ENCODE measurements at regions not wholly inside any gene's neighbourhood (a gene's known extent, or its start where the extent isn't known, plus 50 kb on each side); places are given as distances from the start of the nearest gene placed in this dataset.
A peak's percentile ranks its signal among the peaks of the same experiment; 100 is the strongest.
"Not testable (repeated sequence)": the region's sequence is repeated elsewhere in the genome, so short reads cannot be mapped to it uniquely, and the experiment has no call there.

- no peaks in the 10 kb centered on the region for H3K4me1 ChIP-seq (ENCODE audit: control insufficient read depth in 1 of 2, insufficient read depth in 2 of 2, low read length in 2 of 2)
- H3K27me3 ChIP-seq (ENCODE audit: low read depth, low read length) = no peaks in the 10 kb centered on the region
- H3K9me3 ChIP-seq (ENCODE audit: control insufficient read depth in 1 of 2, low read length in 2 of 2) = peaks cover 0 to 9% of the 10 kb centered on the region in 2 donors
- H3K4me3 ChIP-seq (ENCODE audit: low read depth in 1 of 2, low read length in 2 of 2) = no peak overlapping the region
- H3K27ac ChIP-seq (ENCODE audit: low read length) = no peak overlapping the region
- H3K36me3 ChIP-seq (ENCODE audit: control insufficient read depth in 1 of 2, insufficient read depth in 2 of 2, low read length in 2 of 2) = no peaks in the 10 kb centered on the region
Measured at GRCh38 chr5:123936548-123936947, 424.6 kb downstream of the CSNK1G3 start.

GRCh38 chr5:123933812-123934211, 421.8 kb downstream of the CSNK1G3 start:
- not testable (repeated sequence) for H3K9me3 ChIP-seq (ENCODE audit: control insufficient read depth in 1 of 2, low read length in 2 of 2)

GRCh38 chr5:123929055-123929474, 417.1 kb downstream of the CSNK1G3 start:
- H3K36me3 ChIP-seq (ENCODE audit: control insufficient read depth in 1 of 2, insufficient read depth in 2 of 2, low read length in 2 of 2) = no peaks in the 10 kb centered on the region
- H3K9me3 ChIP-seq (ENCODE audit: control insufficient read depth in 1 of 2, low read length in 2 of 2) = no peaks in the 10 kb centered on the region
- no peaks in the 10 kb centered on the region for H3K27me3 ChIP-seq (ENCODE audit: low read depth, low read length)
- no peak overlapping the region for H3K27ac ChIP-seq (ENCODE audit: low read length)
- H3K4me1 ChIP-seq (ENCODE audit: control insufficient read depth in 1 of 2, insufficient read depth in 2 of 2, low read length in 2 of 2) = no peaks in the 10 kb centered on the region
- no peak overlapping the region for H3K4me3 ChIP-seq (ENCODE audit: low read depth in 1 of 2, low read length in 2 of 2)

More at GRCh38 chr5:123933812-123934211, 421.8 kb downstream of the CSNK1G3 start:
- not testable (repeated sequence) for H3K27me3 ChIP-seq (ENCODE audit: low read depth, low read length); H3K4me1 ChIP-seq (ENCODE audit: control insufficient read depth in 1 of 2, insufficient read depth in 2 of 2, low read length in 2 of 2); H3K4me3 ChIP-seq (ENCODE audit: low read depth in 1 of 2, low read length in 2 of 2); H3K36me3 ChIP-seq (ENCODE audit: control insufficient read depth in 1 of 2, insufficient read depth in 2 of 2, low read length in 2 of 2); H3K27ac ChIP-seq (ENCODE audit: low read length)

- H3K4me1 ChIP-seq (ENCODE audit: control insufficient read depth in 1 of 2, insufficient read depth in 2 of 2, low read length in 2 of 2) = no peaks in the 10 kb centered on the region
- no peaks in the 10 kb centered on the region for H3K36me3 ChIP-seq (ENCODE audit: control insufficient read depth in 1 of 2, insufficient read depth in 2 of 2, low read length in 2 of 2)
- no peaks in the 10 kb centered on the region for H3K9me3 ChIP-seq (ENCODE audit: control insufficient read depth in 1 of 2, low read length in 2 of 2)
- H3K27ac ChIP-seq (ENCODE audit: low read length) = no peak overlapping the region
- H3K4me3 ChIP-seq (ENCODE audit: low read depth in 1 of 2, low read length in 2 of 2) = no peak overlapping the region
- no peaks in the 10 kb centered on the region for H3K27me3 ChIP-seq (ENCODE audit: low read depth, low read length)
Measured at GRCh38 chr5:123928401-123928800, 416.4 kb downstream of the CSNK1G3 start.

GRCh38 chr5:123921193-123921592, 409.2 kb downstream of the CSNK1G3 start:
- peaks cover 0 to 2% of the 10 kb centered on the region in 2 donors for H3K9me3 ChIP-seq (ENCODE audit: control insufficient read depth in 1 of 2, low read length in 2 of 2)
- H3K4me3 ChIP-seq (ENCODE audit: low read depth in 1 of 2, low read length in 2 of 2) = no peak overlapping the region
- no peaks in the 10 kb centered on the region for H3K27me3 ChIP-seq (ENCODE audit: low read depth, low read length)
- H3K27ac ChIP-seq (ENCODE audit: low read length) = no peak overlapping the region
- H3K4me1 ChIP-seq (ENCODE audit: control insufficient read depth in 1 of 2, insufficient read depth in 2 of 2, low read length in 2 of 2) = peaks cover 0 to 5% of the 10 kb centered on the region in 2 donors
- H3K36me3 ChIP-seq (ENCODE audit: control insufficient read depth in 1 of 2, insufficient read depth in 2 of 2, low read length in 2 of 2) = no peaks in the 10 kb centered on the region

- peaks cover 0 to 6% of the 10 kb centered on the region in 2 donors for H3K4me1 ChIP-seq (ENCODE audit: control insufficient read depth in 1 of 2, insufficient read depth in 2 of 2, low read length in 2 of 2)
- no peaks in the 10 kb centered on the region for H3K36me3 ChIP-seq (ENCODE audit: control insufficient read depth in 1 of 2, insufficient read depth in 2 of 2, low read length in 2 of 2)
- no peaks in the 10 kb centered on the region for H3K27me3 ChIP-seq (ENCODE audit: low read depth, low read length)
- peaks cover 0 to 5% of the 10 kb centered on the region in 2 donors for H3K9me3 ChIP-seq (ENCODE audit: control insufficient read depth in 1 of 2, low read length in 2 of 2)
- H3K4me3 ChIP-seq (ENCODE audit: low read depth in 1 of 2, low read length in 2 of 2) = no peak overlapping the region
- no peak overlapping the region for H3K27ac ChIP-seq (ENCODE audit: low read length)
Measured at GRCh38 chr5:123916345-123917121, 404.6 kb downstream of the CSNK1G3 start.

- no peaks in the 10 kb centered on the region for H3K27me3 ChIP-seq (ENCODE audit: low read depth, low read length)
- no peak overlapping the region for H3K27ac ChIP-seq (ENCODE audit: low read length)
- H3K9me3 ChIP-seq (ENCODE audit: control insufficient read depth in 1 of 2, low read length in 2 of 2) = peaks cover 0 to 3% of the 10 kb centered on the region in 2 donors
- H3K36me3 ChIP-seq (ENCODE audit: control insufficient read depth in 1 of 2, insufficient read depth in 2 of 2, low read length in 2 of 2) = no peaks in the 10 kb centered on the region
- H3K4me3 ChIP-seq (ENCODE audit: low read depth in 1 of 2, low read length in 2 of 2) = no peak overlapping the region
- peaks cover 0 to 6% of the 10 kb centered on the region in 2 donors for H3K4me1 ChIP-seq (ENCODE audit: control insufficient read depth in 1 of 2, insufficient read depth in 2 of 2, low read length in 2 of 2)
Measured at GRCh38 chr5:123914333-123914732, 402.4 kb downstream of the CSNK1G3 start.

- H3K4me1 ChIP-seq (ENCODE audit: control insufficient read depth in 1 of 2, insufficient read depth in 2 of 2, low read length in 2 of 2) = no peaks in the 10 kb centered on the region
- no peaks in the 10 kb centered on the region for H3K36me3 ChIP-seq (ENCODE audit: control insufficient read depth in 1 of 2, insufficient read depth in 2 of 2, low read length in 2 of 2)
- no peak overlapping the region for H3K4me3 ChIP-seq (ENCODE audit: low read depth in 1 of 2, low read length in 2 of 2)
- H3K27me3 ChIP-seq (ENCODE audit: low read depth, low read length) = no peaks in the 10 kb centered on the region
- H3K9me3 ChIP-seq (ENCODE audit: control insufficient read depth in 1 of 2, low read length in 2 of 2) = no peaks in the 10 kb centered on the region
- no peak overlapping the region for H3K27ac ChIP-seq (ENCODE audit: low read length)
Measured at GRCh38 chr5:123907349-123907748, 395.4 kb downstream of the CSNK1G3 start.

GRCh38 chr5:123906698-123907295, 394.8 kb downstream of the CSNK1G3 start:
- Histone ChIP-seq H3K36me3 (ENCODE audit: control insufficient read depth in 1 of 2, insufficient read depth in 2 of 2, low read length in 2 of 2) (no peaks in the 10 kb centered on the region), H3K27ac (ENCODE audit: low read length) (no peak overlapping the region), H3K4me3 (ENCODE audit: low read depth in 1 of 2, low read length in 2 of 2) (no peak overlapping the region), H3K27me3 (ENCODE audit: low read depth, low read length) (no peaks in the 10 kb centered on the region), H3K4me1 (ENCODE audit: control insufficient read depth in 1 of 2, insufficient read depth in 2 of 2, low read length in 2 of 2) (no peaks in the 10 kb centered on the region), H3K9me3 (ENCODE audit: control insufficient read depth in 1 of 2, low read length in 2 of 2) (no peaks in the 10 kb centered on the region)

GRCh38 chr5:123885081-123885480, 373.1 kb downstream of the CSNK1G3 start:
- no peak overlapping the region for H3K4me3 ChIP-seq (ENCODE audit: low read depth in 1 of 2, low read length in 2 of 2)

GRCh38 chr5:123882965-123883345, 371.0 kb downstream of the CSNK1G3 start:
- H3K9me3 ChIP-seq (ENCODE audit: control insufficient read depth in 1 of 2, low read length in 2 of 2) = no peaks in the 10 kb centered on the region
- H3K4me1 ChIP-seq (ENCODE audit: control insufficient read depth in 1 of 2, insufficient read depth in 2 of 2, low read length in 2 of 2) = peaks cover 0 to 6% of the 10 kb centered on the region in 2 donors
- no peaks in the 10 kb centered on the region for H3K36me3 ChIP-seq (ENCODE audit: control insufficient read depth in 1 of 2, insufficient read depth in 2 of 2, low read length in 2 of 2)
- peak overlapping the region in 1 of 2 donors; percentile 28 for H3K4me3 ChIP-seq (ENCODE audit: low read depth in 1 of 2, low read length in 2 of 2)
- H3K27me3 ChIP-seq (ENCODE audit: low read depth, low read length) = no peaks in the 10 kb centered on the region
- no peak overlapping the region for H3K27ac ChIP-seq (ENCODE audit: low read length)

More at GRCh38 chr5:123885081-123885480, 373.1 kb downstream of the CSNK1G3 start:
- Histone ChIP-seq H3K27me3 (ENCODE audit: low read depth, low read length) (no peaks in the 10 kb centered on the region), H3K9me3 (ENCODE audit: control insufficient read depth in 1 of 2, low read length in 2 of 2) (no peaks in the 10 kb centered on the region), H3K27ac (ENCODE audit: low read length) (no peak overlapping the region), H3K36me3 (ENCODE audit: control insufficient read depth in 1 of 2, insufficient read depth in 2 of 2, low read length in 2 of 2) (no peaks in the 10 kb centered on the region), H3K4me1 (ENCODE audit: control insufficient read depth in 1 of 2, insufficient read depth in 2 of 2, low read length in 2 of 2) (peaks cover 0 to 6% of the 10 kb centered on the region in 2 donors)
